ENCODE measurements at regions not wholly inside any gene's neighbourhood (a gene's known extent, or its start where the extent isn't known, plus 50 kb on each side); places are given as distances from the start of the nearest gene placed in this dataset.
"Not testable (repeated sequence)": the region's sequence is repeated elsewhere in the genome, so short reads cannot be mapped to it uniquely, and the experiment has no call there.

- DNase-seq = not testable (repeated sequence)
These were observed 212.3 kb upstream of the LRRC61 start for GRCh38 chr7:150110882-150111281.

GRCh38 chr7:150111373-150112139, 211.6 kb upstream of the LRRC61 start:
- DNase-seq = not testable (repeated sequence)

DNA sequence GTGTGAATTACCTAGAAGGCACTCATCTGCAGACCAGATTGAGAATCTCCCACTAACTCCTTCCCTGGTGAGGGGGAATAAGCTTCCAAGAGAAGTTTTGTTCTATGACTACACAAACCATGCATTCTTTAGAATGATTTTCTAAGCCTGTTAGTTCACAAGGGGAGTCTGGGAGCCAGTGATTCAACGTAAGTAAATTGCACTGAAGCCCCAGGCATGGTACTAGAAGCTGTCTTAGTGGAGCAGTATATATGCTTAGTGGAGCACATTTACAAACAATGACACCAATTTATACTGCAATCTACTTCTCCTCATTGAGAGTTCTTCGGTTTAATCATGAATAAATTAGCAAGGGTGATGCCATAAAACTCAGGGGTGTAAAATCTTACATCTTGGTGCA, 209.9 kb upstream of the LRRC61 start:
- not testable (repeated sequence) for DNase-seq

DNA sequence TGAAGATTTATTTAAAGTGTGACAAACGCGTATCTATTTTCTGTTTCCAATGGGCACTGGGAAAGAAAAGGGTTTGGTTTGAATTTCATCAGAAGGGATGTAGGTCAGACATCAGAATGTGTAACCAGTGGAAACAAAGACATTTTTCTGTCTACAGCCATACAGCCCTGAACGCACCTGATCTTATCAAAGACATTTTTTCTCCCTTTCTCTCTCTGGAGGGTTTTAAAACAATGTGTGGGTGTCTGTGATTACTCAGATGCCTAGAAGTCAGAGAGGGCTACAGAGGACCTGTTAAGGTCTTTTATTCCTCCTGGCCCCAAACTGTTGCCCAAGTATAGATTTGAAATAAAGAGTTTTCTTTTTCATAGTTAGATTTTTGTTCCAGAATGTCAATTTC, 208.6 kb upstream of the LRRC61 start:
- not testable (repeated sequence) for DNase-seq

DNA sequence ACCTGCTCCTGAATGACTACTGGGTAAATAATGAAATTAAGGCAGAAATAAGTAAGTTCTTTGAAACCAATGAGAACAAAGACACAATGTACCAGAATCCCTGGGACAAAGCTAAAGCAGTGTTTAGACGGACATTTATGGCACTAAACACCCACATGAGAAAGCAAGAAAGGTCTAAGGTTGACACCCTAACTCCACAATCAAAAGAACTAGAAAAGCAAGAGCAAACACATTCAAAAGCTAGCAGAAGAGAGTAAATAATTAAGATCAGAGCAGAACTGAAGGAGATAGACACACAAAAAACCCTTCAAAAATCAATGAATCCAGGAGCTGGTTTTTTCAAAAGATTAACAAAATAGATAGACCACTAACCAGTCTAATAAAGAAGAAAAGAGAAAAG, 203.2 kb upstream of the LRRC61 start:
- not testable (repeated sequence) for DNase-seq

- not testable (repeated sequence) for DNase-seq
These were observed 197.3 kb upstream of the LRRC61 start for GRCh38 chr7:150125831-150126230.

GRCh38 chr7:150134451-150134850, 188.7 kb upstream of the LRRC61 start:
- DNase-seq = not testable (repeated sequence)

DNA sequence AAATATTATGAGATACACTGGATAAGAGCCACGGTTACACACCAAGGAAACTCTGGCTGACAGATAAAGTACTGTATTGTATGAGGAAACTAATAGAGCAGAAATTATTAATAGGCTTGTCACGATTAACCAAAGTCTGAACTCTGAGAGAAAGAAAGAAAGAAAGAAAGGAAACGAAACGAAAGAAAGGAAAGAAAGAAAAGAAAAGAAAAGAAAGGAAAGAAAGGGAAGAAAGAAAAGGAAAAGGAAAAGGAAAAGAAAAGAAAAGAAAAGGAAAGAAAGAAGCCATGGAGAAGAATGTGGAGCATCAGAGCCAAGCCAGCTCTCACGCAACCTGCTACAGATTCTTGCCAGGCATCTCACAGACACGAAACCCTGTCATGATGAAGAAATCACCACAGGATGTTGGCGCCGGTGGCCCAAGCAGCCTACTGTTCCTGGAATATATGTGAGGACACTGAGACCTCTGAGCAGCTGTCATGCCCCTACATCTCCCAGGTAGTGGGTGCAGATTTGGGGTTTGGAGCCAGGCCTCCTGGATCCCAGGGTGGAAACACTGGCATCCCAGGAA, 187.4 kb upstream of the LRRC61 start:
- not testable (repeated sequence) for DNase-seq

DNA sequence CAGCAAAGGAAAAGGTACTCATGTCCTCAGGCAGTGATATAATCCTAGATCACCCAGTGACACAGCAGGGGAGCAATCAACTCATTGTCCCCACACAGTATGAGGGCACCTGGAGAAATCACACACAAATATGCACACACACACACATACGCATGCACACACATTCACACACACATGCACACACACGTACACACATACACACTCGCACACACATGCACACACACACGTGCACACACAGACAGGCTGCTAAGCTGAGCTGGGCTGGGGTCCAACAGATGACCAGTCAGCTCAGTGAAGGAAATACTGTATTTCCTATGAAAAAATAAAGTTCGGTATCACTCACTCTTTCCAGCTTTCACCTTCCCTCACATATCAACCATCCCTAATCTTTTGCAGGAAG, 183.3 kb upstream of the LRRC61 start:
- DNase-seq = not testable (repeated sequence)

- DNase-seq = not testable (repeated sequence)
These were observed 181.4 kb upstream of the LRRC61 start for GRCh38 chr7:150141525-150142345.

DNA sequence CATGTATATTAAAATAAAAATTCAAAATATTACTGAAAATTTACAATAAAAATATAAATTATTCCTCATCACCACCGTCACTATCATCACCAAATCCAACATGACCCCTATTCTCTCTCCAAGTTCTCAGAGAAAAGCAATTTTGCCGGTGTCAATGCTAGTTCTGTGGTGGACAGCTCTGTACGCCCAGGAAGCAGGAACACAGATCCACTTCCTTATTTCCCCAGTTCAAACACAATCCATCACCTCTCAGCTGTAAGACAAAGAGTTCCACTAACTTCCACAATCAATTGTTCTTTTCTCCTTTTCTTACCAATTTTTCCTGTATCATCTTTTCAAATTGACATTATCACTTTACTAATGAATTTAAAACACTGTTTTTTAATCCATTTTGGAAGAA, 177.0 kb upstream of the LRRC61 start:
- DNase-seq = not testable (repeated sequence)

- not testable (repeated sequence) for DNase-seq
These were observed 175.6 kb upstream of the LRRC61 start for GRCh38 chr7:150147524-150147923.

GRCh38 chr7:150156015-150156414, 167.1 kb upstream of the LRRC61 start:
- DNase-seq = not testable (repeated sequence)

GRCh38 chr7:150158696-150159095, 164.5 kb upstream of the LRRC61 start:
- DNase-seq = not testable (repeated sequence)

GRCh38 chr7:150169515-150169914, 153.6 kb upstream of the LRRC61 start:
- not testable (repeated sequence) for DNase-seq

DNA sequence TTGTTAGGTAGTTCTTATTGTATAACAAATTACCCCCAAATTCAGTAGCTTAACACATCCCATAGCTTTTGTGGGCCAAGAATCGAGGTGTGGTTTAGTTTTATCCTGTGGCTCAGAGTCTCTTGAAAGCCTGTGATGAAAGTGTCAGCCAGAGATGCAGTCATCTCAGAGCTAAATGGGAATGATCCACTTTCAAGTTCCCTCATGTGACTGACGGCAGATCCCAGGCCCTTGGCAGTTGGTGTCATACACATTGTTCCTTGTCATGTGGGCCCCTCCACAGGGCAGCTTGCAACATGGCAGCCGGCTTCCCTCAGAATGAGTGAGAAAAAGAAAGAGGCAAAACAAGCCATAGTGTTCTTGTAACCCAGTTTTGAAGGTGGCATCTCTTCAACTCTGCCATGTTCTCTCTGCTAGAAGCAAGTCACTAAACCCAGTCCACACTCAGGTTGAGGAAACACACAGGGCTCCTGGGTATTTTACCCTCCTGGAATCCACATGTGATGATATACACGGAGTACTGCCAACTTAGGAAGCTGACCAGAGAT, 153.1 kb upstream of the LRRC61 start:
- DNase-seq = not testable (repeated sequence)

DNA sequence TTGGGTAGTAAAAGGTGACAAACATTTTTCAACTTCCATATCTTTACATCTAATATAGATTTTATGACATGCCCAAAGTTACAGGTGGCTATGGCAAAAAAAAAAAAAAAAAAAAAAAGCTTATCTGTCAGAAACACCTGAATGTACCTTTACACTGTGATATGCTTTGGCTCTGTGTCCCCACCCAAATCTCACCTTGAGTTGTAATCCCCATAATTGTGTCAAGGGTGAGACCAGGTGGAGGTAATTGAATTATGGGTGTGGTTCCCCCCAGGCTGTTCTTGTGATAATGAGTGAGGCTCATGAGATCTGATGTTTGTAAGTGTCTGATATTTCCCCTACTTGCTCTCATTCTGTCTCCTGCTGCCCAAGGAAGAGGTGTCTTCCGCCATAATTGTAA, 139.6 kb upstream of the LRRC61 start:
- not testable (repeated sequence) for DNase-seq

DNA sequence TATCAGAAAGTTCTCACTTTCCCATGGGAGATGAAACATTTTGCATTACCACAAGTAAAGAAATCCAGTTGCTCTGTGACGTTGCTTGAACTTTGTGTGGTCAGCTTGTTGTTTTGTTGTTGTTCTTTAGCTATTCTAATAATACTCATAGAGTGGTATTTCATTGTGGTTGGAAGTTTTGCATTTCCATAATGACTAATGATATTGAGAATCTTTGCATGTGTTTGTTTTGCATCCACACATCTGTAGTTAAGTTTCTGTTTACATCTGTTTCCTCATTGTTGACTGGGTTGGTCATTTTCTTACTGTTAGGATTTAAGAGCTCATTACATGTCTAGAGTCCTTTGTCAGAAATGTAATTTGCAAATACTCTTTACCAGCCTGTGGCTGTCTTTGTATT, 133.2 kb upstream of the LRRC61 start:
- DNase-seq = not testable (repeated sequence)

DNA sequence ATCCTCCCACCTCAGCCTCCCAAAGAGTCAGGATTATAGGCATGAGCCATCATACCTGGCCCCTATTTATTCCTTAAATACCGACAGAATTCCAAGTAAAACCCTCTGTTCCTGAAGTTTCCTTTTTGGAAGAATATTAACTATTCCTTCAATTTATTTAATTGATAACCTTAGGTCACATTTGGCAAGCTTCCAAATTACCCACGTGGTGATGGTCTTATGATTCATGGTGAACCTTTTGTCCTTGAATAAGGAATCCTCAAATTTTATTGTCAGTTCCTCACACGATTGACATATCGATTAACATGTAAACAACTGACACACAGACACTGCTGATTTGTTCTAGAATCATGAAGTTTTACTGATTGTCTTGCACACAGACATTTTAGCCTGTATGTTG, 130.6 kb upstream of the LRRC61 start:
- not testable (repeated sequence) for DNase-seq

DNA sequence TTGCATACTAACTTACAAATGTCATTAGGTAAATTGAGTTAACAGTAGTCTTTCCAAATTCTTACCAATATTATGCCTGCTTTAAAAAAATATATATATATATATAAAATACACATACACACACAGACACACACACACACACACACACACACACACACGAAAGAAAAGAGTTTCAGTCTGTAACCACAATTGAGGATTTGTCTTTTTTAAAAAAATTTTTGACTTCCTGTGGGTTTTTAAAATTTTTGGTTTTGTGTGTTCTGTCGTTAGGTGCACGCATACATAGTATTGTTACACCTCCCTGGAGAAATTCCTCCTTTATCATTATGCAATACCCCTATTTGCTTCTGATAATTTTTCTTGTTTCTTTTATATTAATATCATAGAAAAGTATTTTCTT, 129.3 kb upstream of the LRRC61 start:
- DNase-seq = not testable (repeated sequence)
